Peyer's patch (tissue), 4 donors: ENCODE measurements at regions not wholly inside any gene's neighbourhood (a gene's known extent, or its start where the extent isn't known, plus 50 kb on each side); places are given as distances from the start of the nearest gene placed in this dataset.

Source experiments
- CTCF ChIP-seq, 6 experiments: fragments of 450-650 bp in 4 of 6; fragments of 200-600 bp in 2 of 6; sonication (generic) in 1 of 6; IDR thresholded peaks; one replicate each; pipeline ENCODE4 v1.5.1; 2017 to 2019; ENCODE audit warnings: antibody characterized with exemption in 6 of 6, mild to moderate bottlenecking in 3 of 6, moderate library complexity in 1 of 6
- POLR2A ChIP-seq, 2 donors: fragments of 450-650 bp; IDR thresholded peaks; one replicate each; pipeline ENCODE4 v1.5.1; 2017; ENCODE audit warnings: antibody characterized with exemption in 2 of 2, mild to moderate bottlenecking in 2 of 2, moderate library complexity in 2 of 2

DNA sequence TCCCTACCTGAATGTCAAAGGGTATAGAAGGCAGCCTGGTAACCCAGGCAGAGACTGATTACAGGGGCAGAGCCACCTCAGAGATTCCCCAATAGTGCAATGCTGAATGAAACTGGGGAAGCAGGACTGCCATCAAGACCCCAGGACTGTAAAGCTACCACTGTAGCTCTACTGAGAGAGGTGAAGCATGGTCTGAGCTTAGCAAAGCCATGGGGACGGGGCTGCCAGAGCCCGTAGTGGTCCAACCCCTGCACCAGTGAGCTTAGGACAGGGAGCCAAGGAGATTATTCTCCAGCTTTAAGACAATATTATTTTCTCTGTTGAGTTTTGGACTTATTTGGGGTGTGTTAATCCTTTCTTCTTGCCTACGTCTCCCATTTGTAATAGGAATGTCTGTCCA, 679.3 kb upstream of the GRAMD2B start:
- TF ChIP-seq CTCF (IDR thresholded peaks at IDR 0.05) (no peak), POLR2A (IDR thresholded peaks at IDR 0.05) (no peak)
